ENCODE measurements at regions not wholly inside any gene's neighbourhood (a gene's known extent, or its start where the extent isn't known, plus 50 kb on each side); places are given as distances from the start of the nearest gene placed in this dataset.

DNA sequence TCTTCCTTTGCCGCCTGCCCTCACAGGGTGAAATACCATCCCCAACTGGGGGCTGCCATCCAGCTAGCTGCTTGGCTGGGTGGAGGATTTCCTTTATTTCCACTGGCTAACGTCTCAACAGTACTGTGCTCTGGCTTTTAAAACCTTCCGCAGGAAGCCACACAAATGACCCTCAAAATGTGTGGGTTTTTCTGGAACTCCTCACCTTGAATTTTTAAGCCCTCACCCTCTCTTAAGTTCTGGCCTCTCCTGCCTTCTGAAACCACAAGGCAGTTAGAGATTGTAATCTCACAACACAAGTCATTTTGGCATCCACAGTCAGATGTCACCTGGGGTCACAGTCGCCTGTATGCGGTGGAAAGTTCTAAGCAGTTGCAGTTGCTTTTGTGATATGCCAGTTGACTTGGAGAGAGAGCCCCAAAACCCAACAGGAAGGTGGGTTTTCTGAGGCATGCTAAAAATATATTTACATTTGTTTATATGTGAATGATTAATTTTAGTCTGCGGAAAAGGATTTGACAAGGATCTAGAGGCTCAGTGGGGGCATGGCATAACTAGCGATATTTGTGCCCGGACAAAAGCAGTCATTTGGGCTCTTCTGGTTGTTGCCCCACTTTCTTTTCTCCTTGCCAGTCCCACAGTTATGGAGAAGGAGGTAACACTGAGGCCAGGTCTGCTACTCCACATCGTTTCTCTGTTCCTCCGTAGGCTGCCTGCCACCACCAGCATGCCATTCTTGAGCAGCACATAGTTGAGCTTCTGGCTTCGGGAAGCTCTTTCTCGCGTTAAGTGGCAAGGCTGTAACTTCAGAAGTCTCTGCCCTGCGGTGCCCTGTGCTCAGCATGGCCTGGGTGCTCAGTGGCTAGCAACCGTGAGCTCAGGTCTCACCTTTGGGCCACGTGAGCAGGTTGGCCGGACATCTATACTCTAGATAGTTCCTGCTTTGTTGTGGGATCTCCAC lies 335.3 kb downstream of the CD83 start:
- no peak overlapping the region for H3K4me3 ChIP-seq (ENCODE audit: low read depth, low read length)

DNA sequence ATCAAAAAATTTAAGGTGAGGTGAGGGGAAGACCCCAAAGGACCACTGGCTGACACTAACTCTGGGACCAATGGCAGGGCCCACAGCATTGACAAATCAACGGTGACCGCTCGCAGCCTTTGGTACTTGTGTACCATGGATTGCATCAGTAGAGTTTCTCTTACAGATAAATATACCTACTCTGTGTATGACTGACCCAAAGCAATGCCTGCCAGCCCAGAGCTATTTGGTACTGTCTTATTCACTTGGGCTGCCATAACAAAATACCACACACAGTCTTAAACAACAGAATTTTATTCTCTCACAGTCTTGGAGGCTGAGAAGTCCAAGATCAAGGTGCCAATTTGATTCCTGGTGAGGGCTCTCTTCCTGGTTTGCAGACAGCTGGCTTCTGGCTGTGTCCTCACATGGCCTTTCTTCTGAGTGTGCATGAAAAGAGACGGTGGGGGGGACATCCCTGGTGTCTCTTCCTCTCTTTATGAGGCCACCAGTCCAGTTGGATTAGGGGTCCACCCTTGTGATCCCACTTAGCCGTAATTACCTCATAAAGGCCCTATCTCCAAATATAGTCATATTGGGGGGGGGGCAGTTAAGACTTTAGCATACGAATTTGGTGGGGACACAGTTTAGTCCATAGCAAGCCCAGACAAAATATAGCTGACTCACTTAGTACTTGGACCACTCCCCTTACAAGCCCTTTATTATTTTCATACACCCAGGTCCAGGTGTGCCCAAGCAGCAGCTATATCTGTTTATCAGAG lies 336.3 kb downstream of the CD83 start:
- no peak overlapping the region for H3K4me3 ChIP-seq (ENCODE audit: low read depth, low read length)

DNA sequence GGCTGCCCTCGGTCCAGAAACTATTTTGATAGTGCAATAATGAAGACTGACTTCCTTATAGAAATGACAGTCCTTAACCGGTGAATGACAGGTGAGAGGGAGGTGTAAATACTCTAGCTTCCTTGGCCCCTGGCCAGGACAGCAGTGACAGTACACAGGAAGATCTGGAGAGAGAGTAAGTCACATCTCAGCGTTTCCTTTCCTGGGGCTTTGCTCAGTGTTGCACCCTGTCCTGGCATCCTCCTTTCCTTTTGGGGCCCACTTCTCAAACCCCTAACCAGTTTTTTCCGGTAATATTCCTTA lies 336.9 kb downstream of the CD83 start:
- H3K4me3 ChIP-seq (ENCODE audit: low read depth, low read length): no peak overlapping the region

DNA sequence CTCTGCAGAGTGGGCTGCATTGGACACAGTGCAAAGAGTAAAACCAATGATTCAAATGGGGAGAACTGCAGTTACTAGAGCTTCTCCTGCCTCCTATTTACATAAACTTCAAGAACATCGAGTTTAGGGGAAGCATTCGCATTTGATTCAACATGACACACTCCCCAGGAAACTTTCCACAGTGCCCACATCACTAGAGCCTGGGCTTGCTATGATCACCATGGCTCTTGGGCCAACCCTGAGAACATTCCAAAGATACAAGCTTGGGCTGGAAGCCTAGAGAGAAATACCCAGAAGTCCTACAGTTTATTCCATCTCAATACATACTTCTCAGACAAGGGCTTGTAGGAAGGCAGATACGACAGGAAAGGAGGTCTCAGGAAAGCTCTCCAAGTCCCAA lies 337.9 kb downstream of the CD83 start:
- no peak overlapping the region for H3K4me3 ChIP-seq (ENCODE audit: low read depth, low read length)

DNA sequence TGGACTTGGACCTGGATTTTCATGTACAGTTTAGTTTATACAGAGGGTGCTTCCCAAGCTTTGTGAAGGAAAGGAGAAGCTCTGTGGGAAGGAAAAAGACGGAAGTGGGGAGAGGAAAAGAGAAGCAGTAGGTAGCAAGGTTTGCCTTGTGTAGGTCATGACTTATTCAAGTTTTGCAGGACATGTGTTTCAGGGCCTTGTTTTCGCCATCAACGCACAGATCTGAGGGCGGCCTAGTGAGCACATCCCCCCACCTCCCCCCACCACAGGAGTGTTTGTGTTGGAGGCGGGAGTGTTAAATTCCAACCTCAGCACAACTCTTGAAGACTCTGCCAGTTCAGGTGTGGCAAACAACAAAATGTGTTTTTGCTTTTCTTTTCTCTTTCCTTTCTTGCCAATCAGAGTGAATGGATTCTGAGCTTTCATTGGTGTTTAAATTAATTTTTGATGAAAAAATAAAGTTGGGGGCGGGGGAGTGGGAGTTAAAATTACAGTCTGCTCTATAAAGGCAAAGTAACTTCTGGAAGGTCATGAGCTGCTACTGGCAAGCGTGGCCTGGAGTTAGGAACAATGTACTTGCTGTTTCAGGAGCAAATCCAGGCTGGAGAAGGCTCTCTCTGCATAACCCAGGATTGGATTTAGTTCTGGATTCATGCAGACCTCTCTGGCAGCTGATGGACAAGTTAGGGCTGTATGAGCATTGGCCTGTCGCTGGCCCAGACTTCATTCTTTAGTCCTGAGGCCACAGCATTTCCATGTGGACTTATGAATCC lies 338.5 kb downstream of the CD83 start:
- no peak overlapping the region for H3K4me3 ChIP-seq (ENCODE audit: low read depth, low read length)

DNA sequence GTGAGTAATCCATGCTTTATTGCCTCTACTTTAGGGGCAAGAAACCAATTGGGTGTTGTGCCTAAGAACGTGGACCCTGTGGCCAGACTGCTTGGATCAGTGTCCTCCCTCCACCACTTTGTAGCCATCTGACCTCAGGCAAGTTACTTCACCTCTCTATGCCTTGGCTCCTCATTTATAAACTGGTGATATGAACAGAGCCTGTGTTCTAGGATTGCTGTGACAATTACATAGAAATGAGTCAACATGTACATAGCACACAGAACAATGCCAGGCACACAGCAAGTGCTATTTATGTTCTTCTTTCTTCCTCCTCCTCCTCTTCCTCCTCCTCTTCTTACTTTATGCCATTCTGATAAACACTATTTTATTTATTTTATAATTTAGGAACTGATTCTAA lies 339.4 kb downstream of the CD83 start:
- no peak overlapping the region for H3K4me3 ChIP-seq (ENCODE audit: low read depth, low read length)

DNA sequence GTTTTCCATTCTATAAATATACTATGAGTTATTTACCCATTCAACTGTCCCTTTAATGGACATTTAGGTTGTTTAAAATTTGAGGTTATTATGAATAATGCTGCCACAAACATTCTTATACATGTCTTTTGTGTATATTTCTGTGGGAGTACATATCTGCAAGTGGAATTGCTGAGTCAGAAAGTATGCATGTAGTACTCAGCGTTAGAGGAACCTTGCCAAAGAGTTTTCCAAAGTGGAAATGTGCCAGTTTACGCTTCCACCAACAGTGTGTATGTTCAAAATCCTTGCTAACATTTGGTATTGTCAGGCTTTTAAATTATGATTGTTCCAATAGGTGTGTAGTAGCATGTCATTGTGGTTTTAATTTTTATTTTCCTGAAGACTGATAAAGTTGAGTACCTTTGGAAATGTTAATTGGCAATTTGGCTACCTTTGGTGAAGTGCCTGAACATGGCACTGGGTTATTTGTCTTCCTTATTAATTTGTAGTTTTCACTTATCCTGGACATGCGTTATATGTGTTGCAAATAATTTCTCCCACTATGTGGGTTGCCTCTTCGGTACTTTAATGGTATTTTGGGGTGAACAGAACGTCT lies 341.2 kb downstream of the CD83 start:
- no peak overlapping the region for H3K4me3 ChIP-seq (ENCODE audit: low read depth, low read length)

DNA sequence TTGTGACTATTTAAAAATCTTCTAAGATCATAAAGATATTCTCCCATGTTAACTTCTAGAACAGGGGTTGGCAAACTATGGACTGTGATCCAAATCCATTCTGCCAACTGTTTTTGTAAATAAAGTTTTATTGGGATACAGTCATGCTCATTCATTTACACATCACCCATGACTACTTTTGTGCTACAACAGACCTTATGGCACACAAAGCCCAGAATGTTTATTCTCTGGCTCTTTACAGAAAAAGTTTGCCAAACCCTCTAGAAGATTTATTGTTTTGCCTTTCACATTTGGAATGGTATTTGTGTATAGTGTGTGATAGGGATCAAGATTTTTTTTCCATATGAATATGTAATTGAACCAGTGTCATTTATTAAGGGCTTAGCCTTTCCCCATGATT lies 341.7 kb downstream of the CD83 start:
- H3K4me3 ChIP-seq (ENCODE audit: low read depth, low read length): no peak overlapping the region

DNA sequence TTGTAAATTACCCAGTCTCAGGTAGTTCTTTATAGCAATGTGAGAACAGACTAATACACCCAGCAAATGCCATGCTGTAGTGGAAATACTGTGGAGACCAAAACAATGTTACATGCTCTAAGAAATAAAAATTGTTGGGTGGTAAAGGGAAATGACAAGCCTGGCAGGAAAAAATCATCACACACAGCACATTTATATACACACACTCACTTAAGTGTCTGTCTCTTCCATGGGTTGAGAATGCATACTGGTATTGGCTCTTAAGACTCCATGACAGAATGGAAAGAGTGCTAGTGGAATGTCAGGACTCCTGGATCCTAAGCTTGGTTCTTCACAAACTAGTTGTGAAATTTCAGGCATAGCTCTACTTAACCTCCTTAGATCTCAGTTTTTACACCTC lies 343.0 kb downstream of the CD83 start:
- no peak overlapping the region for H3K4me3 ChIP-seq (ENCODE audit: low read depth, low read length)

DNA sequence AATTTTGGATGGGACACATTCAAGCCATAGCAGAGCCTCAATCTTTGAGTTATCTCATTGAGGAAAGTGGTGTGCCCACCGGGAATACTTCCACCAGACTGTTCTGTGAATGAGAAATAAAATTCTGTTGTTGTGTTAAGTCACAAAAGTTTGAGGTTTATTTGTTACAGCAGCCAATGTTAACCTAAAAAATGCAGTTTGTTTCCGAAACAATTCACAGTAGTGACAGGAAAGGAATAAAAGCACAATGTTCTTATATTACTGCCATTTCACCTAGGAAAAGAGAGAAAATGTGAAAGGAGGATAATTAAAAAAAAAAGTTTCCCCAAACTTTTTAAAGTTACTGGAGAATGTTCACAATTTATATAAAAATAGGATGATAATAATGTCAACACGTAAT lies 344.6 kb downstream of the CD83 start:
- H3K4me3 ChIP-seq (ENCODE audit: low read depth, low read length): no peak overlapping the region

DNA sequence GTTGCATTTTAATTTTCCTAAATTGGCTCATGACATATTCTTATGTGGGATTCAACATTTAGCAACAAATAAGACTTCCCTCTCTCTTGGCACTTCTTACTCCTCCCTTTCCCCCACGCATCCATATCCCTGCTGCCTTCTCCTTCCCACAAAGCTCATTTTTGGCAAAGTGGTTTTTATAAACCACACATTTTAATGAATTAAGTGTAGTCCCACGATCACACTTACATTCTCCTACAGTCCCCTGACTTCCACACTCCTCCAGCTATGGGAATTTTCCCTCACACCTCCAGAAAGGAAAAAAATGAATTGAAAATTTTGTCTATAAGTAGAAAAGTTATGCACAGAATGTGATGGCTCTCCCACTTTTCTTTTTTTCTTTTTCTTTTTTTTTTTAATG lies 345.0 kb downstream of the CD83 start:
- H3K4me3 ChIP-seq (ENCODE audit: low read depth, low read length): no peak overlapping the region

DNA sequence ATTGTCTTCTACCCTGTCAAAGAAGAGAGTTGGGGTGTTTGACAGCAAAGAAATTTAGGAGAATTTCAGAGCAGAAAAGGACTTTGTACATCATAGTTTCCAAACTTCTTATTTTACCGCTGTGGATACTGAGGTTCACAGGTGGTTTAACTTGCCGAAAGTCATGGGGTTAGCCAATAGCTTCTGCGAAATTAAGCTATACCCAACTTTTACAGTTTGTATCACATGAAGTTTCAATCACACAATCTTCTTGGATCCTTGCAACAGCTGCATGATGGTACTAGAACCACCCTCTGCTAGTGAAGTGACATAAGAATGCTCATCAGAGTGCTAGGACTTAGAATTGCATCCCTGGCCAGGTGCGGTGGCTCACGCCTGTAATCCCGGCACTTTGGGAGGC lies 345.5 kb downstream of the CD83 start:
- no peak overlapping the region for H3K4me3 ChIP-seq (ENCODE audit: low read depth, low read length)

DNA sequence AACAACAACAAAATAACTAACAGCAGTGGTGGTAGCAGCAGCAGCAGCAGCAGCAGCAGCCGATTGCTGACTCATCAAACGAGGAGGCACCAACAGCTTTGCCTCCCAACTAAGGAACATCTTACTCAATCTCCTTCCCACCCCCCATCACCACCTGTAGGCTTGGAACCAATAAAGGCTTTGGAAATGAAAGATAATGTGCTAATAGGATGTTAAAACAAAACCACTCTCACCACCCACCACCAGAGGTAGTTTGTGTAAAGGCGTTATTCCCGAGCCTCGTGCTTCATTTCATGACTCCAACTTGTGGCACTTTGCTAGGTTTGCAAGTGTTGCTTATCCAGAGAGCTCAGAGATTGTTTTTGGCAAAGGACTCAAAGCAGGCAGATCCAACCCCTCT lies 346.5 kb downstream of the CD83 start:
- no peak overlapping the region for H3K4me3 ChIP-seq (ENCODE audit: low read depth, low read length)

DNA sequence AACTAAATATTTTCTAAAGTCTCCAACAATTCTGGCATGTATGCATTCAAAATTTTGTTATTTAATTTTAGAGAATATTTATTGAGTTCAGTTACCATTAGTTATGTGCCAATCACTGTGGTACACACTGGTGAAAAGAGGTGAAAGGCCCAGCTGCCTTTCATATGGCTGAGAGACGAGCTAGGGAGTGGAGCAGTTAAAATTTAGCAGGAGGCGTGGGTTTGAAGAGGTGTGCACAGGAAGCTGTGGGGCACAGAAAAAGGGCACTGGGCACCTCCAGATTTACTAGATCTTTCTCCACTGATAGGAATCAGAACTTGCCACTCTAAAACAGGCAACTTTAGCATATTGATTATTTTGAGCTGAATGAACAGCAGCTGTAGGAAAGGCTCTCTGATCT lies 347.1 kb downstream of the CD83 start:
- no peak overlapping the region for H3K4me3 ChIP-seq (ENCODE audit: low read depth, low read length)

DNA sequence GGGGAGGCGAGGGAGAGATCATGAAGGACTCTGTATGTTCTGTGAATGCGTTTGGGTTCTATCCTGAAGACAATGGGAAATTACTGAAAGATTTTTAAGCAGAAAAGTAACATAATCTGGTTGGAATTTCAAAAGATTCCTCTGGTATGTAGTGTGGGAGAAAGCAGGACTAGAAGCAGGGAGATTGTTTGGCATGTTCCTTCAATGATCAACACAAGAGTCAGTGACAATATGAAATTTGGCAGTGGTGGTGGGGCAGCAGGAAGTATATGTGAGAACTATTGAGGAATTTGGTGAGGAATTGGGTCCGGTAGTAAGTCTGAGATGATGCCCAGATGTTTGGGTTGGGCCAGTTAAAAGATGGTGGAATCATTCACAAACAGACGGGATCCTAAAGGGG lies 348.7 kb downstream of the CD83 start:
- H3K4me3 ChIP-seq (ENCODE audit: low read depth, low read length): no peak overlapping the region

DNA sequence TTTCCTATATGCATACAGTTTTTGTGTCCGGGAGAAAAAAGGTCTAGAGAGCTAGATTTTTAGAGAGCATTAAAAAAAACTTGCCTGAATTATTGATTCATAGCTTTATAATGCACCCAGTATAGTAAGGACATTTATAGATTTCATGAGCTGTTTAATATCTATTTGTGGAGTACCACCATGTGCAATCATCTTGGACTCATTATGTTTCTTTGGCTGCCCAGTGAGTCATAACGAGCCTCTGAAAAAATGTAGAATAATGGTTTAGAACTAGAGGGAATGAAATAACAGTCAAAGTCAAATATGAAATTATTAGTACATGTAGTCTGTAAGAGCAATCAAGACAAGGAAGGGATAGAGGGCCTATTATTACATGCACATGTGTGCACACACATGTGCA lies 350.0 kb downstream of the CD83 start:
- no peak overlapping the region for H3K4me3 ChIP-seq (ENCODE audit: low read depth, low read length)

DNA sequence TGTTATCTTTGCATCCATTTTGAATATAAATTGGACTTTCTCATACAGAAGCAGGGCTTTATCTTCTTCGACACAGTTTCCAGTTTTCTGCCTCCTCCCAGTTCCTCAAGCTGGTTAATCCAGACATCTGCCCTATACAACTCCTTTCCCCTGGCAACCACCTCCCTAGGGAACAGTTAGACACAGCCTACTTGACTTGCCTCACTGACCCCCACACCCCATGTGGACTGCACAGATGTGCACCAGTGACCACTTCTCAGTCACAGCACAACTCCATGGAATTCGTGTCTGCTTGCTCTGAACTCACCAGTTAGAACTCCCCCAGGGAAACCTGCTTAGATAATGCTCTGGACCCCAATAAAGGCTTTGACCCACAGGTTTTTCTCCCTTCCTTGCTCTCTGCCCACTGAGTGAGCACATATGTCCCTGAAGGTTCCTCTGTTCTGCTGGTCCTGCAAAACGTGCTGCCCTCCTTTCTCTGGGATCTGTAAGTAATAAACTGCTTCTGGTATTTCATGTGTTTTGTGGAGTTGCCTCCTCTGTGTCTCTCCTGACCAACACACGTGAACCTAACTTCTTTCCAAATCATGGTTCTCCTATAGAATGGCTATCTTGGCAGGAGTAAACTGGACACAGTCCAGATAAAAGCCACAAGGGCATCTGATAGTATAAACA lies 351.2 kb downstream of the CD83 start:
- H3K4me3 ChIP-seq (ENCODE audit: low read depth, low read length): no peak overlapping the region

DNA sequence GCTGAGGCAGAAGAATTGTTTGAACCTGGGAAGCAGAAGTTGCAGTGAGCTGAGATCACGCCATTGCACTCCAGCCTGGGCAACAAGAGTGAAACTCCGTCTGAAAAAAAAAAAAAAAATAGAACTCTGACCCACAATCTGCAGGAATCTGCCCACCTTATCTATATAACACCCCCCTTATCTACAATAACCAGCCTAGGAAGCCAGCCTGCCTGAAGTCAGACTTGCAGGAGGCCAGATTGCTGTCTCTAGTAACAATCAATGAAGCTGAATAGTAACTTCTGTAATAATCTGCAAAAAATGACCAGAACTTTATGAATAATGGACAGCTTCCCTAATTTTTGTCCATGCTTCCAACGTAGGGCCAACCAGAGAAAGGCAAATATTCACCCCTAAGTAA lies 352.5 kb downstream of the CD83 start:
- H3K4me3 ChIP-seq (ENCODE audit: low read depth, low read length): no peak overlapping the region

DNA sequence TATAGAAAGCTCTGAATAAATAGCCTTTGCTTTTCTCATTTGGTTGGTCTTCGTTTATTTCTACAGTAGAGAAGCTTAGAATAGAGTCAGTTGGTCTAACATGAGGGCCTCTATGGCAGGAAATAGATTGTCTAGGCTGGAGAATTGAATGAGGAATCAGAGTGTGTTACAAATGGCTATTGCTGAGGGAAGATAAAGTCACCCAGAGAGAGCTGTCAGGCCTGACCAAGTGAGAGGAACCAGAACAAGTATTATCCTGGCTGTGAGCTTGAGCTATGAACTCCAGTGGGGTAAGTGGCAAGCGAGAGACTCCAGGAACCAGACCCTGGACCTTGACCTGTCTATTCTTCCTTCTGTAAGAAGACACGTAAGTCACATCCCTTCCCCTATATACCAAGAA lies 353.1 kb downstream of the CD83 start:
- H3K4me3 ChIP-seq (ENCODE audit: low read depth, low read length): no peak overlapping the region

DNA sequence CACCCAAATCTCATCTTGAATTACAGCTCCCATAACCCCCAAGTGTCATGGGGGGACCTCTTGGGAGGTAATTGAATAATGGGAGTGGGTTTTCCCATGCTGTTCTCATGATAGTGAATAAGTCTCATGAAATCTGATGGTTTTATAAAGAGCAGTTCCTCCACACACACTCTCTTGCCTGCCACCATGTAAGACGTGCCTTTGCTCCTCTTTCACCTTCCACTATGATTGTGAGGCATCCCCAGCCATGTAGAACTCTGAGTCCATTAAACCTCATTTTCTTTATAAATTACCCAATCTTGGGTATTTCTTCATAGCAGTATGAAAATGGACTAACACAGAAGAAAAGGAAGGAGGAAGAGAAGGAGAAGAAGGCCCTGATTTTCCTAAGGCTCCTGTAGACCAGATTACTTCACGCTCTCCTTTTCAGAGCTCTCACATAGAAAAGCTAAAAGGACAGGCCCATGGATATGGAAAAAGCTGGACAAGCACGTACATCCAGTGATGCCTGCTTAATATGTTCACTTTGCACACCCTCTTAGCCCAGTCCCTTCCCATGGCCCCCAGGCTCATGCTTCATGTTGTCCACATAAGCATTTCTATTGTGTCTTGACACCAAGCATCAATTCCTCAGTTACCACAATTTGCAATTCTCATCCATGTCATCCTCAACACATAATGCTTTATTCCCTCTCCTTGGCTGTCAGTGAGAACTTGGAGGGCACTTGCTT lies 354.8 kb downstream of the CD83 start:
- no peak overlapping the region for H3K4me3 ChIP-seq (ENCODE audit: low read depth, low read length)

Measured in iPS-11a (cell line).